ENCODE measurements at regions not wholly inside any gene's neighbourhood (a gene's known extent, or its start where the extent isn't known, plus 50 kb on each side); places are given as distances from the start of the nearest gene placed in this dataset.
A peak's percentile ranks its signal among the peaks of the same experiment; 100 is the strongest.

DNA sequence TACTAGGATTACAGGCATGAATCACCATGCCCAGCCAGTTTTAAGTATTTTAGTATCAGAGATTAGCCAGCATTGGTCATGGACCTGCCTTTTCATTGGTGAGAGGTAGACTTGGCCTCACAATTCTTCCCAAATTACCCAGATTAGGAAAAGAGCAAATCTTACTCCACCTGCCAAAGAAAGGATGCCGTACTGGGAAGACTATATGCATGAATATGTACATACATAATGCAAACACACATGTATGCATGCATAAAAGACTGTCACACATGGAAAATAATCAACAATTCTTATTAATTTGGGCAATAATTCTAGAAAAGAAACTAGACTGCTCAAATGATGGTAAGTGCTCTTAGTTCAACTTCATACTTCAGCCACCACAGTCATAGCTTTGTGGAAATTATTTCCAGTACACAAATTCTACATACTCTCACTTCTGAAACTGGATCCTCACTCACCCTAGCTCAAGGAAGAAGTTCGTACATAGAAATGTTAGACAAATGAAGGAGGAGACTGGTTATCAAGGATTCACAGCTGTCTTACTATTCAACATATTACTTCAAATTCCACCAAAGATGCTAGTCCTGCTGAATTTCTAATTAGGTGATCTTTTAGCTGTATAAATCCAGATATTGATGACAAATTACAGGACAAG is 73.7 kb downstream of the MINAR2 start:
- Histone ChIP-seq H3K36me3 (no peaks in the 10 kb centered on the region), H3K9me3 (replicated peaks in 1 of 11) (no peaks in the 10 kb centered on the region), H3K4me2 (no peak overlapping the region), H3K9ac (no peak overlapping the region), H3K4me1 (no peaks in the 10 kb centered on the region), H3K4me3 (no peak overlapping the region), H4K20me1 (no peaks in the 10 kb centered on the region), H3K27ac (no peak overlapping the region), H3K27me3 (no peaks in the 10 kb centered on the region)
- no peak for TF ChIP-seq Cebpa-rat (IDR thresholded peaks at IDR 0.05)

DNA sequence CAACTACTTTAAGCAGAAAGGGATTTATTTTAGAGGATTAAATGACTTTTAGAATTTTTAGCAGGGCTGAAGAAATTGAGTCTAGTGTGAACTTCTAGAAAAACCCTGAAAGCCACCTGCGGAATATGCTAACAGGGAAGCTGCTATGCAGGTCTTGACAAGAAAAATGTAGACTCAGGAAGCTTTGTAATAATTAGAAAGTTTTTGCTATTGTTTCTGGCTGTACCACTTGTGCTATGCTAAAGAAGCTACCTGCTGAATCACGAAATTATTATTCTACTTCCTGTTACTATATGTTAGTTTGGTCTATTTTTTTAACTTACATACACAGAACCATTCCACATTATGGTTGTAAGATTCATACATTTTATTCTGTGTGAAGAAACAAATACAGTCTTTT is 74.0 kb upstream of the CHSY3 start:
- no peaks in the 10 kb centered on the region for H3K36me3 ChIP-seq
- H3K9me3 ChIP-seq (replicated peaks in 1 of 11): no peaks in the 10 kb centered on the region
- H3K9ac ChIP-seq: no peak overlapping the region
- H3K27ac ChIP-seq: no peak overlapping the region
- no peak overlapping the region for H3K4me3 ChIP-seq
- H4K20me1 ChIP-seq: no peaks in the 10 kb centered on the region
- no peaks in the 10 kb centered on the region for H3K4me1 ChIP-seq
- TF ChIP-seq Cebpa-rat (IDR thresholded peaks at IDR 0.05): no peak
- no peak overlapping the region for H3K4me2 ChIP-seq
- no peaks in the 10 kb centered on the region for H3K27me3 ChIP-seq

DNA sequence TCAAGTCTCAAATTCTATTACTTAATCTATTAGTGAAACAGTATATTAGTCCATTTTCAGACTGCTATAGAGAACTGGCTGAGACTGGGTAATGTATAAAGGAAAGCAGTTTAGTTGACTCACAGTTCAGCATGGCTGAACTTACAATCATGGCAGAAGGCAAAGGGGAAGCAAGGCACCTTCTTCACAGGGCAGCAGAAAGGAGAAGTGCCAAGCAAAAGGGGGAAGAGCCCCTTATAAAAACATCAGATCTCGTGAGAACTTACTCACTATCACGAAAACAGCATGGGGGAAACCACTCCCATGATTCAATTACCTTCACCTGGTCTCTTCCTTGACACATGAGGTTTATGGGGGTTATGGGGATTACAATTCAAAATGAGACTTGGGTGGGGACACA is 67.9 kb upstream of the CHSY3 start:
- Histone ChIP-seq H3K4me1 (peaks cover 0 to 5% (median 0%) of the 10 kb centered on the region in 10 experiments; a peak in 1 of 20 replicates), H3K36me3 (no peaks in the 10 kb centered on the region), H3K9ac (no peak overlapping the region), H3K4me3 (no peak overlapping the region), H3K27me3 (no peaks in the 10 kb centered on the region), H4K20me1 (no peaks in the 10 kb centered on the region), H3K9me3 (replicated peaks in 1 of 11) (no peaks in the 10 kb centered on the region; a peak in 1 of 22 replicates), H3K4me2 (no peak overlapping the region), H3K27ac (no peak overlapping the region)
- no peak for TF ChIP-seq Cebpa-rat (IDR thresholded peaks at IDR 0.05)

DNA sequence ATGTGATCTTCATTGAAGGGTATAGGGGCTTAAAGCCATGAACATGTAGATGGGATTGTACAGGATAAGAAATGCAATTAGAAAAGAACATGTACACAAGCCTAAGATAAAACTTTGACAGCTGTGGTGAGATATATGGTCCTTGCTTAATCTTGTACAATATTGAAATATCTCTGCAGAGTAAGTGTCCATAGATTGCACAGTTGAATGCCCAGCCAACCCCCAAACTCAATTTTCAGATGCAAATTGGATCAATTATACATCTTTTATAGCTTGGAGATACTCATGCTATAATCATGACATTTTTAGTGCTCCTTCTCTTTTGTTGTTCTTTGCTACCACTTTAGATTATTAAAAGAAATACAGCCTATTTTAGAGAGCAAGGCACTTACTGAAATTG is 59.5 kb upstream of the CHSY3 start:
- Histone ChIP-seq H3K4me1 (peaks cover 0 to 8% (median 4%) of the 10 kb centered on the region in 10 experiments; a peak in 5 of 20 replicates), H3K9me3 (replicated peaks in 1 of 11) (no peaks in the 10 kb centered on the region), H4K20me1 (no peaks in the 10 kb centered on the region), H3K9ac (no peak overlapping the region), H3K27ac (no peak overlapping the region), H3K27me3 (no peaks in the 10 kb centered on the region), H3K4me2 (no peak overlapping the region), H3K36me3 (no peaks in the 10 kb centered on the region), H3K4me3 (no peak overlapping the region)
- TF ChIP-seq Cebpa-rat (IDR thresholded peaks at IDR 0.05): no peak

DNA sequence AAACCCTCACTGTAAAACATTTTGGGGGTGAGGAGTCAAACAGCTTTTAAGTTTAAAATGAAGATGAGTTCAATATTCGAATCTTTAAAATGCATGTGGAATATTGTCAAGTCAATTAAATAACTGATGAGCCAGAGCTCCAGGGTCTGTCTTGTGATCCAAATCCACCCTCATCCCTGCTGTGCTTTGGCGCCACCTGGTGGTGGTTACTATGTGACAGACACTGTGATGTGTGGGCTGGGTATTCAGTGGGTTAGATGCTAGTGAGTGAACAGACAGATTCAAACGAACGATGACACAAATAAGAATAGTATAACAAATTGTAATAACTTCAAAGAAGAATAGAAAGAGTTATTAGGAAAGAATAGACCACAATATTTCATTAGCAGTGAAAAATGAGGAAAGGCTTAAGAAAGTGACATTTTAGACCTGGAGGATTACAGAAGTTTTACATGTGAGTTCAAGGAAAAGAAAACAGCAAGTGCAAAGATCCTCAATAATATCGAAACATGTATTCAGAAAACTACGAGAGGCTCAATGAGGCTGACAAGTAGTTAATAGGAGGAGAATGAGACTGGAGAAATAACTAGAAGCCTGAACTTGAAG is 51.4 kb upstream of the CHSY3 start:
- H3K4me1 ChIP-seq: peaks cover 21 to 37% (median 31%) of the 10 kb centered on the region in 10 experiments
- TF ChIP-seq Cebpa-rat (IDR thresholded peaks at IDR 0.05): no peak
- H3K4me2 ChIP-seq: peak overlapping the region; percentile 30 to 80 (median 61)

DNA sequence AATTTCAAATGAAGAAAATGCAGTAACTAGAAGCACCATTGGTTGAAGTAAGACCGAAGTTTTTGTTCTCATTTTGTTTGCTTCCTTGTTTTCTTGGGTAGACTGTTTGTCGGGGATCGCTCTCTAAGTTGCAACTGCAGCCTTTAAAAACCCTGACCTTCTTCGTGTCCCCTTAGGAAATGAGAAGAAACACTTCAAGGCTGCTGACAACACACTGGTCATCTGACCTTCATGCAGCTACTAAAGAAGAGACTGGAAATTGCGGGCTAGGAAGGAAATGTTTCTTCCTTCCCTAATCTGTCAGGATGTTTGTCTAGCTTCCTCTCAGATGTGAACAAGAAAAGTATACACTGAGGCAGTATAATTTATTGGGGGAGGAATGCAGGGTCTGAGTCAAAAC is 50.7 kb upstream of the CHSY3 start:
- no peak for TF ChIP-seq Cebpa-rat (IDR thresholded peaks at IDR 0.05)
- H3K27me3 ChIP-seq: no peaks in the 10 kb centered on the region
- H3K36me3 ChIP-seq: no peaks in the 10 kb centered on the region
- no peak overlapping the region for H3K4me3 ChIP-seq
- H4K20me1 ChIP-seq: no peaks in the 10 kb centered on the region
- peaks cover 21 to 36% (median 31%) of the 10 kb centered on the region in 10 experiments for H3K4me1 ChIP-seq
- 0 out of 22 replicates have a peak overlapping the region, but pooled peaks of 1 of the 11 experiments have one; percentile 25 for H3K9ac ChIP-seq
- peak overlapping the region in 3 of 11 experiments; percentile 23 to 46 (median 27); a peak in 4 of 22 replicates for H3K27ac ChIP-seq
- peak overlapping the region; percentile 30 to 80 (median 61); a peak in 21 of 22 replicates for H3K4me2 ChIP-seq
- H3K9me3 ChIP-seq (replicated peaks in 1 of 11): no peaks in the 10 kb centered on the region

More for the DNA sequence above, 51.4 kb upstream of the CHSY3 start:
- Histone ChIP-seq H3K9me3 (replicated peaks in 1 of 11) (no peaks in the 10 kb centered on the region), H3K4me3 (no peak overlapping the region), H3K27ac (peak overlapping the region in 3 of 11 experiments; percentile 23 to 46 (median 27); a peak in 5 of 22 replicates), H3K9ac (0 out of 22 replicates have a peak overlapping the region, but pooled peaks of 1 of the 11 experiments have one; percentile 25), H3K27me3 (no peaks in the 10 kb centered on the region), H4K20me1 (no peaks in the 10 kb centered on the region), H3K36me3 (no peaks in the 10 kb centered on the region)

All from BLaER1 treated with 17β-estradiol and CSF1 and Interleukin-3, amounts not matched to agents 10 nM and 100 nM (cell line).